HG03196 (cell line): ENCODE measurements at regions not wholly inside any gene's neighbourhood (a gene's known extent, or its start where the extent isn't known, plus 50 kb on each side); places are given as distances from the start of the nearest gene placed in this dataset.

ENCODE experiments used
- ATAC-seq: cut with Tn5 transposase; IDR thresholded peaks from one replicate; pipeline ENCODE4 v1.9.1; 2021; ENCODE audit not compliant: unreplicated experiment

DNA sequence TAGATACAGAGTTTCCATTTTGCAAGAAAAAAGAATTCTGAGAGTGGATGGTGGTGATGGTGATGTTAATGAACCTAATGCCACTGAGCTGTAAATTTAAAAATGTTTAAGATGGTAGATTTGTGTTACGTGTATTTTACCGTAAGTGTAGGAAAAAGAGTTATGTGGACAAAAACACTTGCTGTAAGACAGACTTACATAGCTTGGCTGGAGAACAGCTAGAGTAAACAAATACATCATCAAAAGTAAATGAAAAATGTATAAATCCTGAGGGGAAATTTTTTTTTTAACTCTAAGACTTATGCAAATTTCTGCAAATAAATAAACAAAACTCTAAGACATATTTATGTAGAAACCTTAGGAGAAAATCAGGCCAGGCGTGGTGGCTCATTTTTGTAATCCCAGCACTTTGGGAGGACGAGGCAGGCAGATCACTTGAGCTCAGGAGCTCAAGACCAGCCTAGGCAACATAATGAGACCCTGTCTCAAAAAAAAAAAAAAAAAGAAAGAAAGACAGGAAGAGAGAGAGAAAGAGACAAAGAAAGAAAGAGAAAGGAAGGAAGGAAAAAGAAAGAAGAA, 66.2 kb upstream of the CDK13 start:
- ATAC-seq, result no peak

DNA sequence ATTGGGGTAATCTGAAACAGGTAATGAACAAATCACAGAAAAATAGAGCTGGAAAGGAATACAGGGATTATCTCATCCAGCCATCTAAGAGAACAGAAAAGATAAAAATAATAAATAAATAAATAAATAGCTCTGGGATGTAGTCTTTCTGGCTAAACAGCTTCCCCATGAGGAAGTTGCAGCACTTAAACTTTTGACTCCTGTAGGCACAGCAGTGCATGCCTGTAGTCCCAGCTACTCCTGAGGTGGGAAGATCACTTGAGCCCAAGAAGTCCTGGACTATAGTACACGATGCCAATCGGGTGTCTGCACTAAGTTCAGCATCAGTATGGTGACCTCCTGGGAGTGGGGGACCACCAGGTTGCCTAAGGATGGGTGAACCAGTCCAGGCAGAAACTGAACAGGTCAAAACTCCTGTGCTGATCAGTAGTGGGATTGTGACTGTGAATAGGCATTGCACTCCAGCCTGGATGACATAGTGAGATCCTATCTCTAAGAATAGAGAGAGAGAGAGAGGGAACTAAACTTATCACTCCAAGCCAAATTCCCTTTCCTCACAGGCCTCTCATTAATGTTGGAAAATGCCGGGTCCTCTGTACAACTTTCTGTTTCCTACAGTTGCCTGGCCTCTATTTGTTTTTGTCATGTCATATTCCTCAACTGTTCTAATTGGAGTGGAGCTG, 61.7 kb upstream of the CDK13 start:
- no peak for ATAC-seq

DNA sequence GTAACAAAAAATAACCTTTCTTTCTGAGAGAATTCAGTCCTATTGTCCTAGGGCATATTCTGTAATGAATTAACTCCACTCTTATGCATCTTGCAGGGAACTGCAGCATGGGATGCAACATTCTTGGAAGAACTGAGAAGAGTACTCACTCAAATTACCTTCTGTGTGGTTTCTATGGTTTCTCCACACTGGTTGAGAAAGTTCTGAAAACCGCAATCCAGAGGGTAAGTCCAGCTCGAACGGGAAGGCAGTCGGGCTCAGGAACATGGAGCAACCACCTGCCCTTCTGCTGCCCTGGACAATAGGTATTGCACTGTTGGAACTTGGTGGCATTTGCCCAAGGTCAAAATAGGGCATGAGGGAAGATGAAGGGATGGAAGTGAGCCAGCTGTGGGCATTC, 59.6 kb upstream of the CDK13 start:
- ATAC-seq, result no peak

DNA sequence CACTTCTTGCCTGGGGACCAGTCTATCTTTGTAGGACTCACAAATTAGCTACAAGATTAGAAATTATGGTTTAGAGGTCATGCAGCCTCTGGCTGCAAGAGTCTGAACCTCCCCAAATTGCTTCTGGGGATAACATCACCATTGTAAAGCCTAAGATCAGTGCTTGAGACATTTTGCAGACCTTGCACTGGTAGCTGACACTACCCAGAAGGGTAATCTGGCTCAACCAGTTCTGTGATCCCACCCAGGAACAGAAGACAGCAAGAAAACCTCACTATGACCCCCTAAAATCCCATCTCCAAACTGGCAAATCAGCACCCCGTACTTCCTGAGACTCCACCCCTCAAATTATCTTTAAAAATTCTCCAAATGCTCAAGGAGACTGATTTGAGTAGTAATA, 58.2 kb upstream of the CDK13 start:
- no peak for ATAC-seq

DNA sequence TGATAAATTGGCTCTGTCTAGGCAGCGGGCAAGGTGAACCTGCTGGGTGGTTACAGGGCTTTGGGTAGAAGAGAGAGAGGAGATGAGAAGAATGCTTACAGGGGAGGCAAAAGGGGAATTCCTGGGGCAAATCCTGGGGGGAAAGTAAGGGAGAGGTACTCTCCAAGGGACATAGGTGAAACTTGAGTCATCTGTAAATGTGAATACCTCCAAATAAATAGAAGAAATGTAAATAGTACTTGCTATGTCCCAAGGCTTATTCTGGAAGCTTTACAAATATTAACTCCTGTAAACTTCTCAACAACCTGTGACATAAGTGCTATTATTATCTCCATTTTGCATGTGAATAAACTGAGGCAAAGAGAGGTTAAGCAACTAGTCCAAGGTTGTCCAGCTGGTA, 57.7 kb upstream of the CDK13 start:
- ATAC-seq, result no peak

DNA sequence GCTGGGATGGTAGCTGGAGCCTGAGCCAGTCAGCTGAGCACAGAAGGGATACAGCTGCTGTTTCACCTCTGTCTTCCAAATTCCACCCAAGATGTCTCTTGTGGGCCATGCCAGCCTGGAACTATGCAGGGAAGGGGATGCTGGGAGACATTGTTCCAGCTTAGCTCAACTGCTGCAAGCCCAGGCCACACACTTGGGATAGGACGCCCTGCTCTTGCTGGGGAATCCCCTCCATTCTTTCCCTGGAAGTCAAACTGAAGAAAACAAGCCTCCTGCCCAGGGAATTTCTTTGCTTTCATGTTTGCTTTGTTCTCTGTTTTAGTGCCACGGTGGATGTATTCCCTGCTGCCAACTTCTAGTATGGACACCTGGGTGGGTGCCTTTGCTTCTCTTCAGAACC, 55.2 kb upstream of the CDK13 start:
- no peak for ATAC-seq

DNA sequence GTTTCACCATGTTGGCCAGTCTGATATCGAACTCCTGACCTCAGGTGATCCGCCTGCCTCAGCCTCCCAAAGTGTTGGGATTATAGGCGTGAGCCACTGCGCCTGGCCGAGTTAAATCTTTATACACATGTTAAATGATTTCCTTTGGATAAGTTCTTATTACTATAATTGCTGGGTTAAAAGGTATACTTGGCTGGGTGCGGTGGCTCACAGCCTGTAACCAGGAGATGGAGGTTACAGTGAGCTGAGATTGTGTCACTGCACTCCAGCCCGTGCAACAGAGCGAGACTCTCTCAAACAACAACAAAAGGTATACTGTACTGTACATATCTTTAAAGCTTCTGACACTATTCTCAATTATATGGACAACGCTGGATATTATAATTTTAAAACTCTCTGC, 53.2 kb upstream of the CDK13 start:
- ATAC-seq, result no peak

DNA sequence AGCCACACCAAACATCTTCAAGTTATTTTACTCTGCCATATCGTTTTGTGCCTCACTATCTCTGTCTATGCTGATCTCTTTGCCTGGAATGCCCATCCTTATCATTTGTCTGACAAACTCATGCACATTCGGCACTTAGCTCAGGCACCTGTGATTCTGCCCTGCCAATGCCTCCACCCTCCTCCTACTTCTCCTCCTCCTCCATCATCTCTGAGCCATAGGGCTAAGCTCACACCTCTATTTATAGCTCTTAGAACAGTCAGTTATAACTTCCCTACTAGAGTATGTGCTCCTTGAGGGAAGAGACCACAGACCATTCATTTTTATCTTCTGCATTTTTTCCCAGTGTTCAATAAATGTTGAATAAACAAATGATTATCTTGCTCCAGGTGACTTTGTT, 51.2 kb upstream of the CDK13 start:
- ATAC-seq, result no peak
